ENCODE measurements at regions not wholly inside any gene's neighbourhood (a gene's known extent, or its start where the extent isn't known, plus 50 kb on each side); places are given as distances from the start of the nearest gene placed in this dataset.

DNA sequence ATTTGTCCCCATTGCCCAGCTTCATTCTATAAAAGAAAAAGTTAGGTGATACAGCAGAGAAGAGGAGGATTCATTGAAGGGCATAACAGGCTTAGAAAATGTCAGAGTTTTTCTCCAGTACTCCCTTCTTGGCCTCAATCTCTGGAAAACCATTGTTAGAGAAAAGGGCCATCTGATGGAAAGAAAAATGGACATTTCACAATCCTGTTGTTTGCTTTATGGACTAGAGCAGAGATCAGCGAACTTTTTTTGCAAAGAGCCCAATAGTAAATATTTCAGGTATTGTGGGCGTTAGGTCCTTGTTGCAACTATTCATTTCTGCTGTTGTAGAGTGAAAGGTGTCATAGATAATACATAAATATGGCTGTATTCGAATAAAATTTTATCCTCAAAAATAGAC is 208.8 kb downstream of the TLE4 start:
- TF ChIP-seq CTCF (IDR thresholded peaks at IDR 0.05) (no peak), POLR2AphosphoS5 (IDR thresholded peaks at IDR 0.05) (no peak), EP300 (IDR thresholded peaks at IDR 0.05) (no peak), POLR2A (IDR thresholded peaks at IDR 0.05; ENCODE audit: low read depth) (no peak)

GRCh38 chr9:79779901-79780300 is 208.1 kb downstream of the TLE4 start:
- no peak for TF ChIP-seq EP300 (IDR thresholded peaks at IDR 0.05)
- TF ChIP-seq CTCF (IDR thresholded peaks at IDR 0.05): no peak
- no peak for TF ChIP-seq POLR2A (IDR thresholded peaks at IDR 0.05; ENCODE audit: low read depth)
- TF ChIP-seq POLR2AphosphoS5 (IDR thresholded peaks at IDR 0.05): no peak
- no peaks in the 10 kb centered on the region for H3K36me3 ChIP-seq
- no peak for DNase-seq (ENCODE audit: extremely low spot score)
- H3K27me3 ChIP-seq: no peaks in the 10 kb centered on the region
- intact Hi-C loops (cut with DNase I): no loop called here
- WGBS: 79% methylated on average over 7 of the region's 7 CpGs
- H3K4me1 ChIP-seq: no peaks in the 10 kb centered on the region
- no peak overlapping the region for H3K27ac ChIP-seq (replicated peaks in 1 of 4)
- no peak overlapping the region for H3K4me3 ChIP-seq
- no peaks in the 10 kb centered on the region for H3K9me3 ChIP-seq

More for the DNA sequence above, 208.8 kb downstream of the TLE4 start:
- intact Hi-C loops (cut with DNase I): no loop called here
- H3K27ac ChIP-seq (replicated peaks in 1 of 4): no peak overlapping the region
- no peaks in the 10 kb centered on the region for H3K9me3 ChIP-seq
- H3K4me3 ChIP-seq: no peak overlapping the region
- no peaks in the 10 kb centered on the region for H3K4me1 ChIP-seq
- no peaks in the 10 kb centered on the region for H3K27me3 ChIP-seq
- WGBS: 93% methylated on average over 3 of the region's 3 CpGs
- no peaks in the 10 kb centered on the region for H3K36me3 ChIP-seq
- DNase-seq (ENCODE audit: extremely low spot score): peak; percentile 26

DNA sequence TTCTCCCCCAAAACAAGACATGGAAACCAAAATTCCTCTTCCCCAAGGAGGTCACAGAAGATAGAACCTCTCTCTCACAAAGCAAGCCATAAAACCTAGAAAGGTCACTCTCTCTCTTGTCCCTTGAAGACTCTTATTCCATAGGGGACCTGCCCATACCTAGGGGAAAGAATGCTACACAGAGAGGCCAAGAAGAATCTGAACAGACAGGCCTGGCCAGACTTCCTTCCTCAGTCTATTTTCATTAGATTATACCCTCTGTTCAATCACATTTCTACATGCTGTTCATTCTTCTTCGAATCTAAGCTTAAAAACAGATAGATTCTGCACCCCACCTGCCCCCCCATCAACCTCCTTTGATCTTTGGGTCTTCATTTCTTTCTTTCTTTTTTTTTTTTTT is 206.8 kb downstream of the TLE4 start:
- TF ChIP-seq POLR2AphosphoS5 (IDR thresholded peaks at IDR 0.05) (no peak), EP300 (IDR thresholded peaks at IDR 0.05) (no peak), POLR2A (IDR thresholded peaks at IDR 0.05; ENCODE audit: low read depth) (no peak), CTCF (IDR thresholded peaks at IDR 0.05) (no peak)
- 36% methylated on average over 1 of the region's 1 CpG for WGBS

DNA sequence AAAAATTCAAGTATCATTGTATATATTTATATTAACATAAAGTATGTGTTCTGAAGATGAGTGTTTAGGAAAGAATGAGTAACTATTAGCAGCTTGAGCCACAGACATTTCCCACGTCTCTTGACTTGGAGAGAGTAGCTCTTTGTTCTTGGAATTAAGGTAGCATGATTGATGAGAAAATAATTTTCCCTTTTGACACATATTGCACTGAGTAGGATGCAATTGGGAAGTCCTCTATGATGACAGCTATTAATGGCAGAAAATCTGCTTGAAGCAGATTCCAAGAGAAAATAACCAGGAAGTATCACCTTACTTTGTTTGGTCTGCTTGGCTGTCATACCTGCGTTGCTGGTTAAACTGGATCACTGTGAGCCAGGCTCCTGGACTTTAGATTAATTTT is 204.8 kb downstream of the TLE4 start:
- intact Hi-C loops (cut with DNase I): no loop called here
- H3K4me3 ChIP-seq: no peak overlapping the region
- TF ChIP-seq POLR2AphosphoS5 (IDR thresholded peaks at IDR 0.05): no peak
- no peak for TF ChIP-seq CTCF (IDR thresholded peaks at IDR 0.05)
- TF ChIP-seq POLR2A (IDR thresholded peaks at IDR 0.05; ENCODE audit: low read depth): no peak
- no peak for TF ChIP-seq EP300 (IDR thresholded peaks at IDR 0.05)
- H3K36me3 ChIP-seq: no peaks in the 10 kb centered on the region
- 69% methylated on average over 2 of the region's 2 CpGs for WGBS
- no peak overlapping the region for H3K27ac ChIP-seq (replicated peaks in 1 of 4)
- no peak for DNase-seq (ENCODE audit: extremely low spot score)
- no peaks in the 10 kb centered on the region for H3K27me3 ChIP-seq
- no peaks in the 10 kb centered on the region for H3K4me1 ChIP-seq
- no peaks in the 10 kb centered on the region for H3K9me3 ChIP-seq

More for the DNA sequence above, 206.8 kb downstream of the TLE4 start:
- no peak overlapping the region for H3K4me3 ChIP-seq
- H3K36me3 ChIP-seq: no peaks in the 10 kb centered on the region
- H3K27me3 ChIP-seq: no peaks in the 10 kb centered on the region
- DNase-seq (ENCODE audit: extremely low spot score): peak; percentile 0
- intact Hi-C loops (cut with DNase I): no loop called here
- H3K27ac ChIP-seq (replicated peaks in 1 of 4): no peak overlapping the region
- no peaks in the 10 kb centered on the region for H3K4me1 ChIP-seq
- no peaks in the 10 kb centered on the region for H3K9me3 ChIP-seq
